SK-N-SH (cell line): ENCODE measurements at regions not wholly inside any gene's neighbourhood (a gene's known extent, or its start where the extent isn't known, plus 50 kb on each side); places are given as distances from the start of the nearest gene placed in this dataset.
A peak's percentile ranks its signal among the peaks of the same experiment; 100 is the strongest.

Source experiments
- CTCF ChIA-PET: fragments of 300-600, 350-600 bp; formaldehyde crosslinking; extraction: SDS; loops from one replicate; lab custom pipeline; 2021; lab: Yijun Ruan, JAX
- POLR2A ChIA-PET: fragments of 350-600 bp; sonication (Branson Sonifier 250); formaldehyde crosslinking; extraction: SDS; loops from one replicate; lab custom pipeline; 2020; ENCODE audit warnings: antibody characterized with exemption, inconsistent platforms; lab: Yijun Ruan, JAX
- DNase-seq: peaks from one replicate; pipeline ENCODE4 v3.0.0; 2012
- H2AFZ ChIP-seq: fragments of 200-600 bp; sonication (generic); 2 replicates; pipeline ENCODE4 v1.8.1; 2016; ENCODE audit warnings: antibody characterized with exemption, mild to moderate bottlenecking, low read depth
- H3F3A ChIP-seq: fragments of 200-600 bp; sonication (generic); replicated peaks from 2 replicates; pipeline ENCODE3; 2016; ENCODE audit warnings: antibody characterized with exemption, mild to moderate bottlenecking; ENCODE audit not compliant: insufficient read depth
- H3K27ac ChIP-seq, 2 experiments: fragments of 200-500 bp in 1 of 2; fragments of 200-600 bp in 1 of 2; sonication (Bioruptor generic) in 1 of 2; sonication (generic), shearing (Covaris generic) in 1 of 2; 2 replicates each; pipeline versions ENCODE4 v1.5.1 to v1.6.1; 2014 to 2016; ENCODE audit warnings: low read depth in 2 of 2, inconsistent platforms in 1 of 2, low read length in 1 of 2, mild to moderate bottlenecking in 1 of 2, mixed read lengths in 1 of 2
- H3K27me3 ChIP-seq: fragments of 200-600 bp; sonication (generic), shearing (Covaris generic); 2 replicates; pipeline ENCODE4 v1.6.1; 2016; ENCODE audit warnings: mixed run types; ENCODE audit not compliant: insufficient read depth
- H3K36me3 ChIP-seq, 2 experiments: fragments of 200-500 bp in 1 of 2; fragments of 200-600 bp in 1 of 2; sonication (Bioruptor generic) in 1 of 2; sonication (generic) in 1 of 2; replicated peaks in 1 of 2; 2 replicates each; pipeline versions ENCODE3 to v1.5.1; 2014 to 2016; ENCODE audit warnings: low read length in 1 of 2, mild to moderate bottlenecking in 1 of 2; ENCODE audit not compliant: insufficient read depth in 2 of 2, control insufficient read depth in 1 of 2
- H3K4me1 ChIP-seq, 2 experiments: fragments of 200-500 bp in 1 of 2; fragments of 200-600 bp in 1 of 2; sonication (Bioruptor generic) in 1 of 2; sonication (generic), shearing (Covaris generic) in 1 of 2; 2 replicates each; pipeline versions ENCODE4 v1.5.1 to v1.6.1; 2014 to 2016; ENCODE audit warnings: low read depth in 1 of 2, low read length in 1 of 2, mixed run types in 1 of 2; ENCODE audit not compliant: insufficient read depth in 2 of 2, control insufficient read depth in 1 of 2
- H3K4me2 ChIP-seq: fragments of 200-600 bp; sonication (generic), shearing (Covaris generic); 2 replicates; pipeline ENCODE4 v1.6.1; 2017; ENCODE audit warnings: mixed run types
- H3K4me3 ChIP-seq, 2 experiments: fragments of 200-500 bp in 1 of 2; fragments of 200-600 bp in 1 of 2; sonication (Bioruptor generic) in 1 of 2; sonication (generic), shearing (Covaris generic) in 1 of 2; 2 replicates each; pipeline versions ENCODE4 v1.5.1 to v1.8.1; 2014 to 2016; ENCODE audit warnings: low read depth in 2 of 2, inconsistent platforms in 1 of 2, low read length in 1 of 2, mild to moderate bottlenecking in 1 of 2, mixed read lengths in 1 of 2, moderate library complexity in 1 of 2
- H3K79me2 ChIP-seq: fragments of 200-600 bp; sonication (generic); 2 replicates; pipeline ENCODE4 v1.8.1; 2017; ENCODE audit warnings: mild to moderate bottlenecking; ENCODE audit not compliant: insufficient read depth
- H3K9ac ChIP-seq: fragments of 200-600 bp; sonication (generic); 2 replicates; pipeline ENCODE4 v1.6.1; 2017; ENCODE audit warnings: mixed run types
- H3K9me2 ChIP-seq: fragments of 200-600 bp; sonication (generic); 2 replicates; pipeline ENCODE4 v1.6.1; 2017; ENCODE audit warnings: mixed run types
- H3K9me3 ChIP-seq: fragments of 200-600 bp; sonication (generic); 2 replicates; pipeline ENCODE4 v1.6.1; 2017; ENCODE audit warnings: mixed run types, mild to moderate bottlenecking, moderate library complexity
- H4K20me1 ChIP-seq: fragments of 200-600 bp; sonication (generic); 2 replicates; pipeline ENCODE4 v1.6.1; 2017; ENCODE audit warnings: mild to moderate bottlenecking, mixed run types; ENCODE audit not compliant: insufficient read depth
- CTCF ChIP-seq: fragments of 200-600 bp; sonication (generic); IDR thresholded peaks from 2 replicates; pipeline ENCODE4 v1.6.1; 2017; ENCODE audit warnings: antibody characterized with exemption, mild to moderate bottlenecking, moderate library complexity
- ELF1 ChIP-seq: IDR thresholded peaks from 2 replicates; pipeline ENCODE4 v1.4.0; 2012
- FOXJ3 ChIP-seq: sonication (generic); formaldehyde crosslinking; IDR thresholded peaks from 2 replicates; pipeline ENCODE4 v1.5.1; 2020; ENCODE audit warnings: mild to moderate bottlenecking, missing genetic modification reagents
- GABPA ChIP-seq: IDR thresholded peaks from 2 replicates; pipeline ENCODE4 v1.4.0; 2012; ENCODE audit warnings: low read depth, mild to moderate bottlenecking
- RAD21 ChIP-seq: IDR thresholded peaks from 2 replicates; pipeline ENCODE4 v1.6.1; 2012; ENCODE audit warnings: mild to moderate bottlenecking, low read length
- REST ChIP-seq: IDR thresholded peaks from 2 replicates; pipeline ENCODE4 v1.6.1; 2012; ENCODE audit warnings: mild to moderate bottlenecking, low read depth, low read length, moderate library complexity
- YY1 ChIP-seq: IDR thresholded peaks from 2 replicates; pipeline ENCODE4 v1.4.0; 2012; ENCODE audit warnings: low read depth, mild to moderate bottlenecking
- WGBS: methylation state at CpG from one replicate; pipeline ENCODE4 v1.1.6; 2017; ENCODE audit warnings: low lambda C conversion rate; 5-methylcytosine and 5-hydroxymethylcytosine counted together

DNA sequence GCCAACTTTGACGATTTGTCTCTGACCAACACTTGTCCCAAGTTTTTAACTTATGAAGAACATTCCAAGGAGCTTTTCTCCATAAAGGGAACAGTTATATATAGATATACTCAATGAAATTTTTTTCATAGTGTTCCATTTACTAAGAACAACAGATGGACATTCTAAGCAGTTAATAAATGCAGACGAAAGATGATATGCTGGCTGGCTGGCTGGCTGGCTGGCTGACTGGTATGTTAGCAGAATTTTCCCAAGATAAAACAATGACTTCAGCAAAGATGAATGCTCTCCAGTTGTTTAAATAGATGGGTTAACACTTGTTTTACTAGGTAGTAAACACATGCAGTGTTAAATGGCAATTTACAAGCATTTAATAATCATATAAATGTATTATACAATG lies 62.2 kb downstream of the SPANXN3 start:
- Histone ChIP-seq H3K4me2 (no peak overlapping the region), H3K9me3 (no peaks in the 10 kb centered on the region), H3K79me2 (no peaks in the 10 kb centered on the region), H3K27me3 (no peaks in the 10 kb centered on the region), H3K9me2 (no peaks in the 10 kb centered on the region), H3F3A (no peaks in the 10 kb centered on the region), H3K4me1 (no peaks in the 10 kb centered on the region), H3K4me3 (no peak overlapping the region), H3K9ac (no peak overlapping the region), H4K20me1 (no peaks in the 10 kb centered on the region), H3K27ac (no peak overlapping the region), H2AFZ (no peak overlapping the region), H3K36me3 (no peaks in the 10 kb centered on the region)
- POLR2A ChIA-PET: no interaction called here
- CTCF ChIA-PET: interaction anchor here (1.6 kb wide), 1 partner anchor 18 kb away, joined by 4 read pairs; no protein-coding TSS in a partner anchor
- 2% methylated on average over 2 of the region's 2 CpGs for WGBS
- TF ChIP-seq GABPA (no peak), ELF1 (no peak), FOXJ3 (no peak), REST (no peak)
- no peak for DNase-seq

DNA sequence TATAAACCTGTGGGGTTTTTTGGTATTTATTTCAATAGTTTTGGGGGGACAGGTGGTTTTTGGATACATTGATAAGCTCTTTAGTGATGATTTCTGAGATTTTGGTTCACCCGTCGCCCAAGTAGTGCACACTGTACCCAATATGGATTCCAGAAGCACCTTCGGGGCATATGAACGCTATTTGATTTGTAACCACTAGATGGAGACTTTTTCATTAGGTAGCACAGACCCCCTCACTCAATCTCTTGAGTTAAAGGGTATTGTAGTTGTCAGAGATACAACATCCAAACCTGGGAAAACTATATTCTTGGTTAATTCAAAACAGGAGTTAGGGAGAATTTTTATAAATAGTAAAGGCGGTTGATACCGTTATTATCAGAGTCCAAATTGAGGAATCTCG lies 79.8 kb downstream of the SPANXN3 start:
- no peaks in the 10 kb centered on the region for H3F3A ChIP-seq
- CTCF ChIA-PET: interaction anchor here (0.5 to 1.3 kb wide), 3 partner anchors 9 to 21 kb away, joined by 3 to 4 read pairs (median 4); no protein-coding TSS in a partner anchor
- H3K4me2 ChIP-seq: no peak overlapping the region
- H4K20me1 ChIP-seq: no peaks in the 10 kb centered on the region
- TF ChIP-seq YY1: no peak
- peak; percentile 38 for TF ChIP-seq RAD21
- peak; percentile 52 for TF ChIP-seq CTCF
- H3K9me3 ChIP-seq: no peaks in the 10 kb centered on the region
- H3K9me2 ChIP-seq: no peaks in the 10 kb centered on the region
- under 1% methylated on average over 7 of the region's 7 CpGs for WGBS
- POLR2A ChIA-PET: no interaction called here
- no peaks in the 10 kb centered on the region for H3K79me2 ChIP-seq
- H3K27ac ChIP-seq: no peak overlapping the region
- H3K9ac ChIP-seq: no peak overlapping the region
- H2AFZ ChIP-seq: no peak overlapping the region
- DNase-seq: peak; percentile 6
- H3K4me3 ChIP-seq: no peak overlapping the region
- H3K36me3 ChIP-seq: no peaks in the 10 kb centered on the region
- no peaks in the 10 kb centered on the region for H3K27me3 ChIP-seq
- no peaks in the 10 kb centered on the region for H3K4me1 ChIP-seq
